DND-41 (cell line): ENCODE measurements at regions not wholly inside any gene's neighbourhood (a gene's known extent, or its start where the extent isn't known, plus 50 kb on each side); places are given as distances from the start of the nearest gene placed in this dataset.

ENCODE experiments used
- ATAC-seq: fragments of 200-7000 bp; cut with Tn5 transposase; 3 replicates; pipeline ENCODE4 v1.9.1; 2021; ENCODE audit warnings: low read depth; ENCODE audit not compliant: insufficient read depth
- DNase-seq: peaks from one replicate; pipeline ENCODE4 v3.0.0-alpha.2; 2020
- H2AFZ ChIP-seq: 2 replicates; pipeline ENCODE4 v1.6.0; 2012; ENCODE audit warnings: low read depth, low read length
- H3K27ac ChIP-seq: 2 replicates; pipeline ENCODE4 v1.5.1; 2012; ENCODE audit warnings: low read length, inconsistent platforms
- H3K27me3 ChIP-seq: fragments of 200-600 bp; sonication (generic); 2 replicates; pipeline ENCODE4 v1.6.0; 2012; ENCODE audit warnings: low read length, mild to moderate bottlenecking, inconsistent platforms; ENCODE audit not compliant: insufficient read depth, poor library complexity
- H3K36me3 ChIP-seq: 2 replicates; pipeline ENCODE4 v1.5.1; 2012; ENCODE audit warnings: low read length, inconsistent platforms; ENCODE audit not compliant: insufficient read depth
- H3K4me1 ChIP-seq: 2 replicates; pipeline ENCODE4 v1.5.1; 2012; ENCODE audit warnings: mild to moderate bottlenecking, low read length; ENCODE audit not compliant: insufficient read depth
- H3K4me2 ChIP-seq: 2 replicates; pipeline ENCODE4 v1.6.0; 2012; ENCODE audit warnings: mild to moderate bottlenecking, moderate library complexity, low read length, inconsistent platforms; ENCODE audit not compliant: insufficient read depth
- H3K4me3 ChIP-seq, 2 experiments: fragments of 200-600 bp in 1 of 2; shearing (Covaris generic) in 1 of 2; 2 replicates each; pipeline ENCODE4 v1.5.1; 2012 to 2016; ENCODE audit warnings: inconsistent platforms in 2 of 2, low read length in 2 of 2, mild to moderate bottlenecking in 2 of 2, low read depth in 1 of 2, moderate library complexity in 1 of 2
- H3K79me2 ChIP-seq: 2 replicates; pipeline ENCODE4 v1.6.0; 2012; ENCODE audit warnings: low read length, inconsistent platforms; ENCODE audit not compliant: insufficient read depth
- H3K9ac ChIP-seq: 2 replicates; pipeline ENCODE4 v1.6.0; 2012; ENCODE audit warnings: low read depth, mild to moderate bottlenecking, inconsistent platforms, low read length, moderate library complexity
- H3K9me3 ChIP-seq: 2 replicates; pipeline ENCODE4 v1.5.1; 2012; ENCODE audit warnings: low read length, moderate library complexity, mild to moderate bottlenecking, inconsistent platforms; ENCODE audit not compliant: insufficient read depth, severe bottlenecking
- H4K20me1 ChIP-seq: 2 replicates; pipeline ENCODE4 v1.6.0; 2012; ENCODE audit warnings: low read length; ENCODE audit not compliant: insufficient read depth
- EZH2 ChIP-seq: IDR thresholded peaks from 3 replicates; pipeline ENCODE4 v1.6.1; 2012; ENCODE audit warnings: borderline replicate concordance, low read depth, mild to moderate bottlenecking, moderate library complexity, low read length, inconsistent platforms; ENCODE audit not compliant: severe bottlenecking
- TF ChIP-seq, protein P1 (sequence below): IDR thresholded peaks from 2 replicates; pipeline ENCODE4 v1.5.1; 2012; ENCODE audit warnings: borderline replicate concordance, low read length, moderate library complexity, mild to moderate bottlenecking; ENCODE audit not compliant: poor library complexity, severe bottlenecking; ENCODE audit errors: extremely low read depth

GRCh38 chr15:62722237-62722636, 320.3 kb upstream of the TPM1 start:
- no peak overlapping the region for H3K4me2 ChIP-seq
- no peak overlapping the region for H3K9ac ChIP-seq
- ATAC-seq (no peak), DNase-seq (no peak)
- no peaks in the 10 kb centered on the region for H3K9me3 ChIP-seq
- no peaks in the 10 kb centered on the region for H3K27me3 ChIP-seq
- H3K4me3 ChIP-seq, result no peak overlapping the region
- H4K20me1 ChIP-seq, result no peaks in the 10 kb centered on the region
- no peak for TF ChIP-seq EZH2
- TF ChIP-seq, protein P1, sequence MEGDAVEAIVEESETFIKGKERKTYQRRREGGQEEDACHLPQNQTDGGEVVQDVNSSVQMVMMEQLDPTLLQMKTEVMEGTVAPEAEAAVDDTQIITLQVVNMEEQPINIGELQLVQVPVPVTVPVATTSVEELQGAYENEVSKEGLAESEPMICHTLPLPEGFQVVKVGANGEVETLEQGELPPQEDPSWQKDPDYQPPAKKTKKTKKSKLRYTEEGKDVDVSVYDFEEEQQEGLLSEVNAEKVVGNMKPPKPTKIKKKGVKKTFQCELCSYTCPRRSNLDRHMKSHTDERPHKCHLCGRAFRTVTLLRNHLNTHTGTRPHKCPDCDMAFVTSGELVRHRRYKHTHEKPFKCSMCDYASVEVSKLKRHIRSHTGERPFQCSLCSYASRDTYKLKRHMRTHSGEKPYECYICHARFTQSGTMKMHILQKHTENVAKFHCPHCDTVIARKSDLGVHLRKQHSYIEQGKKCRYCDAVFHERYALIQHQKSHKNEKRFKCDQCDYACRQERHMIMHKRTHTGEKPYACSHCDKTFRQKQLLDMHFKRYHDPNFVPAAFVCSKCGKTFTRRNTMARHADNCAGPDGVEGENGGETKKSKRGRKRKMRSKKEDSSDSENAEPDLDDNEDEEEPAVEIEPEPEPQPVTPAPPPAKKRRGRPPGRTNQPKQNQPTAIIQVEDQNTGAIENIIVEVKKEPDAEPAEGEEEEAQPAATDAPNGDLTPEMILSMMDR, result no peak
- H3K27ac ChIP-seq, result no peak overlapping the region
- no peak overlapping the region for H2AFZ ChIP-seq
- H3K79me2 ChIP-seq, result no peaks in the 10 kb centered on the region
- H3K36me3 ChIP-seq, result no peaks in the 10 kb centered on the region
- no peaks in the 10 kb centered on the region for H3K4me1 ChIP-seq

- H3K36me3 ChIP-seq, result no peaks in the 10 kb centered on the region
- H3K4me2 ChIP-seq, result no peak overlapping the region
- H2AFZ ChIP-seq, result no peak overlapping the region
- H3K9me3 ChIP-seq, result peaks cover 2% of the 10 kb centered on the region
- no peak for DNase-seq
- no peaks in the 10 kb centered on the region for H4K20me1 ChIP-seq
- no peaks in the 10 kb centered on the region for H3K4me1 ChIP-seq
- ATAC-seq, result no peak
- H3K4me3 ChIP-seq, result no peak overlapping the region
- no peaks in the 10 kb centered on the region for H3K27me3 ChIP-seq
- H3K27ac ChIP-seq, result no peak overlapping the region
- H3K9ac ChIP-seq, result no peak overlapping the region
- TF ChIP-seq, protein P1, result no peak
- TF ChIP-seq EZH2, result no peak
- H3K79me2 ChIP-seq, result no peaks in the 10 kb centered on the region
Measured at GRCh38 chr15:62726461-62726860, 316.1 kb upstream of the TPM1 start.

GRCh38 chr15:62727501-62727900, 315.0 kb upstream of the TPM1 start:
- no peak overlapping the region for H3K4me3 ChIP-seq
- H4K20me1 ChIP-seq, result no peaks in the 10 kb centered on the region
- H3K27ac ChIP-seq, result no peak overlapping the region
- no peaks in the 10 kb centered on the region for H3K4me1 ChIP-seq
- ATAC-seq, result no peak
- H2AFZ ChIP-seq, result no peak overlapping the region
- no peak overlapping the region for H3K9ac ChIP-seq
- no peaks in the 10 kb centered on the region for H3K27me3 ChIP-seq
- DNase-seq, result no peak
- H3K4me2 ChIP-seq, result no peak overlapping the region
- H3K9me3 ChIP-seq, result peaks cover 2% of the 10 kb centered on the region
- TF ChIP-seq EZH2, result no peak
- TF ChIP-seq, protein P1, result no peak
- H3K79me2 ChIP-seq, result no peaks in the 10 kb centered on the region
- H3K36me3 ChIP-seq, result no peaks in the 10 kb centered on the region

DNA sequence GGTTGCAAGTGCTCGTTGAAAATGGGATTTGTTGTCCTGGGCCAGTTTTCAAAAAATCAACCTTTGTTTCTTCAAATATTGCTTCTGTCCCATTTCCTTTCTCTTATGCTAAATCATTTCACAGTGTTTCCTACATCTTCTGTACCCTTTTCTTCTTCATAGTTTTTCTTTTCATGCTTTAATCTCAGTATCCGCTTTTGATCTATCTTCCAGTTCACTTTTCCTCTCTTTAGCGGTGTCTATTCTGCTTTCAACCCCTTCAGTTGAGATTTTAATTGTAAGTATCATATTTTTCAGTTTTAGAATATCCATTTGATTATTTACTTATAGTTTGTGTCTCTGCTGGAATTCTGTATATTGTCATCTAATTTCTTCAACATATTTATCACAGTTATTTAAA, 311.7 kb upstream of the TPM1 start:
- Histone ChIP-seq H4K20me1 (no peaks in the 10 kb centered on the region), H3K4me2 (no peak overlapping the region), H3K79me2 (no peaks in the 10 kb centered on the region), H2AFZ (no peak overlapping the region), H3K9ac (no peak overlapping the region), H3K4me1 (no peaks in the 10 kb centered on the region), H3K4me3 (no peak overlapping the region), H3K9me3 (peaks cover 2% of the 10 kb centered on the region), H3K36me3 (no peaks in the 10 kb centered on the region), H3K27me3 (no peaks in the 10 kb centered on the region), H3K27ac (no peak overlapping the region)
- ATAC-seq (no peak), DNase-seq (no peak)
- TF ChIP-seq, protein P1, result no peak
- TF ChIP-seq EZH2, result no peak
